ENCODE measurements at regions not wholly inside any gene's neighbourhood (a gene's known extent, or its start where the extent isn't known, plus 50 kb on each side); places are given as distances from the start of the nearest gene placed in this dataset.

DNA sequence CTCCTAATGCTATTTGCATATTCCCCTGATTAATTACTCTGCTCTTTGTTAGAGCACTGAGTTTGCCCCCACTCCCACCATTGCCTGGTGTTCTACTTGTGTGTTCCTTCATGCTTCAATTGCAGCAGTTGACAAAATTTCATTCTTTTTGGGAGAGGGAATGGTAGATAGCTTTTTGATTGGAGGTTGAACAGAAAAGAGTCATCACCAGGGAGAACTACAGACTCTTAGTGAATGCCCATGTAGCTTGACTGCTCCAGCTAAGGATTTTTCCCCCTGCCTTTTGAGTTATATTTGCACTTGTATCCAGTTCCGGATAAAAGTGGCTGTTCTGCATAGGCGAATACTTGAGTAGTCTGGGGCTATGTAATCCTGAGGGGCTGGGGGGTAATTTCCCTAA, 183.9 kb downstream of the ETNK1 start:
- TF ChIP-seq CTCF (optimal IDR thresholded peaks at IDR 0.05 in 1 of 3, IDR thresholded peaks at IDR 0.05 in 1 of 3, conservative IDR thresholded peaks at IDR 0.05 in 1 of 3; ENCODE audit: extremely low read depth in 1 of 3, insufficient read depth in 2 of 3, low read length in 3 of 3) = no peak
- no peak for TF ChIP-seq EZH2 (IDR thresholded peaks at IDR 0.05; ENCODE audit: low read length)

Data from keratinocyte (primary cell).